ENCODE measurements at regions not wholly inside any gene's neighbourhood (a gene's known extent, or its start where the extent isn't known, plus 50 kb on each side); places are given as distances from the start of the nearest gene placed in this dataset.

- intact Hi-C loops (cut with DNase I) = no loop called here
- no peaks in the 10 kb centered on the region for H3K36me3 ChIP-seq
- H3K27ac ChIP-seq = no peak overlapping the region
- H3K27me3 ChIP-seq = no peaks in the 10 kb centered on the region
- DNase-seq (ENCODE audit: extremely low spot score in 2 of 2) = no peak
- H3K4me1 ChIP-seq = no peaks in the 10 kb centered on the region
- TF ChIP-seq POLR2A (IDR thresholded peaks at IDR 0.05) (no peak), CTCF (IDR thresholded peaks at IDR 0.05) (no peak), POLR2AphosphoS5 (IDR thresholded peaks at IDR 0.05; ENCODE audit: insufficient read depth in 1 of 2, low read depth in 1 of 2) (no peak)
- H3K9me3 ChIP-seq = no peaks in the 10 kb centered on the region
- H3K4me3 ChIP-seq = no peak overlapping the region
Measured at GRCh38 chr3:98971169-98971681, 69.7 kb upstream of the DCBLD2 start.

- intact Hi-C loops (cut with DNase I) = no loop called here
- no peak for DNase-seq (ENCODE audit: extremely low spot score in 2 of 2)
Measured at GRCh38 chr3:98969295-98969694, 67.8 kb upstream of the DCBLD2 start.

GRCh38 chr3:98968824-98969223 is 67.3 kb upstream of the DCBLD2 start:
- intact Hi-C loops (cut with DNase I) = no loop called here
- DNase-seq (ENCODE audit: extremely low spot score in 2 of 2) = no peak

More at GRCh38 chr3:98969295-98969694, 67.8 kb upstream of the DCBLD2 start:
- H3K27ac ChIP-seq = no peak overlapping the region
- TF ChIP-seq POLR2A (IDR thresholded peaks at IDR 0.05) (no peak), CTCF (IDR thresholded peaks at IDR 0.05) (no peak), POLR2AphosphoS5 (IDR thresholded peaks at IDR 0.05; ENCODE audit: insufficient read depth in 1 of 2, low read depth in 1 of 2) (no peak)
- H3K4me3 ChIP-seq = no peak overlapping the region
- no peaks in the 10 kb centered on the region for H3K4me1 ChIP-seq
- H3K27me3 ChIP-seq = no peaks in the 10 kb centered on the region
- H3K9me3 ChIP-seq = no peaks in the 10 kb centered on the region
- no peaks in the 10 kb centered on the region for H3K36me3 ChIP-seq

GRCh38 chr3:98968347-98968746 is 66.9 kb upstream of the DCBLD2 start:
- Histone ChIP-seq H3K27ac (no peak overlapping the region), H3K36me3 (no peaks in the 10 kb centered on the region), H3K9me3 (no peaks in the 10 kb centered on the region), H3K4me1 (no peaks in the 10 kb centered on the region), H3K4me3 (no peak overlapping the region), H3K27me3 (no peaks in the 10 kb centered on the region)
- intact Hi-C loops (cut with DNase I) = no loop called here
- TF ChIP-seq CTCF (IDR thresholded peaks at IDR 0.05) (no peak), POLR2AphosphoS5 (IDR thresholded peaks at IDR 0.05; ENCODE audit: insufficient read depth in 1 of 2, low read depth in 1 of 2) (no peak), POLR2A (IDR thresholded peaks at IDR 0.05) (no peak)
- DNase-seq (ENCODE audit: extremely low spot score in 2 of 2) = no peak

More at GRCh38 chr3:98968824-98969223, 67.3 kb upstream of the DCBLD2 start:
- Histone ChIP-seq H3K4me1 (no peaks in the 10 kb centered on the region), H3K36me3 (no peaks in the 10 kb centered on the region), H3K4me3 (no peak overlapping the region), H3K9me3 (no peaks in the 10 kb centered on the region), H3K27me3 (no peaks in the 10 kb centered on the region), H3K27ac (no peak overlapping the region)
- TF ChIP-seq POLR2AphosphoS5 (IDR thresholded peaks at IDR 0.05; ENCODE audit: insufficient read depth in 1 of 2, low read depth in 1 of 2) (no peak), CTCF (IDR thresholded peaks at IDR 0.05) (no peak), POLR2A (IDR thresholded peaks at IDR 0.05) (no peak)

- no peaks in the 10 kb centered on the region for H3K9me3 ChIP-seq
- DNase-seq (ENCODE audit: extremely low spot score in 2 of 2) = no peak
- no peaks in the 10 kb centered on the region for H3K36me3 ChIP-seq
- TF ChIP-seq CTCF (IDR thresholded peaks at IDR 0.05) = no peak
- TF ChIP-seq POLR2A (IDR thresholded peaks at IDR 0.05) = no peak
- no peak for TF ChIP-seq POLR2AphosphoS5 (IDR thresholded peaks at IDR 0.05; ENCODE audit: insufficient read depth in 1 of 2, low read depth in 1 of 2)
- no peak overlapping the region for H3K4me3 ChIP-seq
- H3K4me1 ChIP-seq = no peaks in the 10 kb centered on the region
- intact Hi-C loops (cut with DNase I) = no loop called here
- no peak overlapping the region for H3K27ac ChIP-seq
- no peaks in the 10 kb centered on the region for H3K27me3 ChIP-seq
Measured at GRCh38 chr3:98967758-98968157, 66.3 kb upstream of the DCBLD2 start.
